MM.1S (cell line): ENCODE measurements at regions not wholly inside any gene's neighbourhood (a gene's known extent, or its start where the extent isn't known, plus 50 kb on each side); places are given as distances from the start of the nearest gene placed in this dataset.

Source experiments
- DNase-seq: peaks from one replicate; pipeline ENCODE4 v3.0.0-alpha.2; 2015
- H2AFZ ChIP-seq: fragments of 300-600 bp; sonication (generic); 2 replicates; pipeline ENCODE4 v1.6.0; 2016; ENCODE audit warnings: antibody characterized with exemption, low read length
- H3F3A ChIP-seq: fragments of 300-600 bp; sonication (generic); 2 replicates; pipeline ENCODE4 v1.6.1; 2016; ENCODE audit warnings: mild to moderate bottlenecking, antibody characterized with exemption, low read length, moderate library complexity, mixed read lengths; ENCODE audit not compliant: insufficient read depth
- H3K27ac ChIP-seq: fragments of 300-600 bp; sonication (generic); 2 replicates; pipeline ENCODE4 v1.5.1; 2016; ENCODE audit warnings: mild to moderate bottlenecking, low read length
- H3K27me3 ChIP-seq: fragments of 300-600 bp; sonication (generic); replicated peaks from 2 replicates; pipeline ENCODE4 v1.6.0; 2016; ENCODE audit warnings: low read length; ENCODE audit not compliant: insufficient read depth
- H3K36me3 ChIP-seq: fragments of 300-600 bp; sonication (generic); replicated peaks from 2 replicates; pipeline ENCODE4 v1.6.1; 2016; ENCODE audit warnings: mild to moderate bottlenecking, low read length, mixed read lengths; ENCODE audit not compliant: insufficient read depth
- H3K4me1 ChIP-seq: fragments of 300-600 bp; sonication (generic); 2 replicates; pipeline ENCODE4 v1.6.1; 2016; ENCODE audit warnings: low read length, mixed read lengths
- H3K4me2 ChIP-seq: fragments of 300-600 bp; sonication (generic); 2 replicates; pipeline ENCODE4 v1.6.0; 2016; ENCODE audit warnings: low read depth, low read length
- H3K4me3 ChIP-seq: fragments of 300-600 bp; sonication (generic); 2 replicates; pipeline ENCODE4 v1.5.1; 2016; ENCODE audit warnings: low read length, mixed read lengths
- H3K79me2 ChIP-seq: fragments of 300-600 bp; sonication (generic); 2 replicates; pipeline ENCODE4 v1.6.1; 2016; ENCODE audit warnings: mixed run types, low read length, mixed read lengths
- H3K9ac ChIP-seq: fragments of 300-600 bp; sonication (generic); 2 replicates; pipeline ENCODE4 v1.6.1; 2016; ENCODE audit warnings: low read length, mixed read lengths
- H3K9me2 ChIP-seq: fragments of 300-600 bp; sonication (generic); replicated peaks from 2 replicates; pipeline ENCODE4 v1.6.1; 2016; ENCODE audit warnings: mild to moderate bottlenecking, low read length, mixed read lengths; ENCODE audit not compliant: insufficient read depth
- H3K9me3 ChIP-seq: fragments of 300-600 bp; sonication (generic); replicated peaks from 2 replicates; pipeline ENCODE4 v1.6.1; 2016; ENCODE audit warnings: mild to moderate bottlenecking, low read length, mixed read lengths; ENCODE audit not compliant: insufficient read depth
- H4K20me1 ChIP-seq: fragments of 300-600 bp; sonication (generic); 2 replicates; pipeline ENCODE4 v1.6.1; 2016; ENCODE audit warnings: mild to moderate bottlenecking, low read length, moderate library complexity, mixed read lengths; ENCODE audit not compliant: insufficient read depth
- EZH2 ChIP-seq: fragments of 300-600 bp; sonication (generic); optimal IDR thresholded peaks from 2 replicates; pipeline ENCODE3; 2017; ENCODE audit warnings: low read depth, mild to moderate bottlenecking, antibody characterized with exemption, low read length, mixed read lengths
- EZH2phosphoT487 ChIP-seq: fragments of 300-600 bp; sonication (generic); IDR thresholded peaks from 2 replicates; pipeline ENCODE4 v1.6.1; 2018; ENCODE audit warnings: antibody characterized with exemption, low read length
- TF ChIP-seq, protein P1 (sequence below): fragments of 300-600 bp; sonication (generic); IDR thresholded peaks from 2 replicates; pipeline ENCODE4 v1.5.1; 2016; ENCODE audit warnings: antibody characterized with exemption, low read length, mixed read lengths

DNA sequence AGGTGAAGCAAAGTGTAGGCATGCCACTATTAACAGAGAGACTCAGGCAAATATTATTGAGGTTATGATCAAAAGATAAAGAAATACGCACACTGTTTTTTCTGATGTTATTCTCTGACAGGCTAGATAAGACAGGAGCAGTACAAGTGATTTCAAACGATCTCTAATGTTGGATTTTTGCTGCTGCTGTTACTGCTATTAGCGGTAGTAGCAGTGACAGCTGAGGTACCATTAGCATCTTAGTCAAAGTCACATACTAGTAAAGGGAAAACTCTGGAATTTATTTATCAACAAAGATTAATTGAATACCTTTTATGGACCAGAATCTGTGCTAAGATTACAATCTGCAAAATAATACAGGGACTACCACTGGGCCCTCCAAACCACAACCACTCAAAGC lies 362.4 kb upstream of the CDH6 start:
- Histone ChIP-seq H4K20me1 (no peaks in the 10 kb centered on the region), H3K27me3 (no peaks in the 10 kb centered on the region), H3K4me2 (no peak overlapping the region), H3K9ac (no peak overlapping the region), H3K4me3 (no peak overlapping the region), H3K9me2 (no peaks in the 10 kb centered on the region), H3K27ac (no peak overlapping the region), H3K4me1 (no peaks in the 10 kb centered on the region), H2AFZ (no peak overlapping the region), H3K9me3 (no peaks in the 10 kb centered on the region), H3F3A (no peaks in the 10 kb centered on the region), H3K36me3 (no peaks in the 10 kb centered on the region), H3K79me2 (no peaks in the 10 kb centered on the region)
- TF ChIP-seq, protein P1, sequence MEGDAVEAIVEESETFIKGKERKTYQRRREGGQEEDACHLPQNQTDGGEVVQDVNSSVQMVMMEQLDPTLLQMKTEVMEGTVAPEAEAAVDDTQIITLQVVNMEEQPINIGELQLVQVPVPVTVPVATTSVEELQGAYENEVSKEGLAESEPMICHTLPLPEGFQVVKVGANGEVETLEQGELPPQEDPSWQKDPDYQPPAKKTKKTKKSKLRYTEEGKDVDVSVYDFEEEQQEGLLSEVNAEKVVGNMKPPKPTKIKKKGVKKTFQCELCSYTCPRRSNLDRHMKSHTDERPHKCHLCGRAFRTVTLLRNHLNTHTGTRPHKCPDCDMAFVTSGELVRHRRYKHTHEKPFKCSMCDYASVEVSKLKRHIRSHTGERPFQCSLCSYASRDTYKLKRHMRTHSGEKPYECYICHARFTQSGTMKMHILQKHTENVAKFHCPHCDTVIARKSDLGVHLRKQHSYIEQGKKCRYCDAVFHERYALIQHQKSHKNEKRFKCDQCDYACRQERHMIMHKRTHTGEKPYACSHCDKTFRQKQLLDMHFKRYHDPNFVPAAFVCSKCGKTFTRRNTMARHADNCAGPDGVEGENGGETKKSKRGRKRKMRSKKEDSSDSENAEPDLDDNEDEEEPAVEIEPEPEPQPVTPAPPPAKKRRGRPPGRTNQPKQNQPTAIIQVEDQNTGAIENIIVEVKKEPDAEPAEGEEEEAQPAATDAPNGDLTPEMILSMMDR = no peak
- TF ChIP-seq EZH2 (no peak), EZH2phosphoT487 (no peak)
- DNase-seq = no peak

DNA sequence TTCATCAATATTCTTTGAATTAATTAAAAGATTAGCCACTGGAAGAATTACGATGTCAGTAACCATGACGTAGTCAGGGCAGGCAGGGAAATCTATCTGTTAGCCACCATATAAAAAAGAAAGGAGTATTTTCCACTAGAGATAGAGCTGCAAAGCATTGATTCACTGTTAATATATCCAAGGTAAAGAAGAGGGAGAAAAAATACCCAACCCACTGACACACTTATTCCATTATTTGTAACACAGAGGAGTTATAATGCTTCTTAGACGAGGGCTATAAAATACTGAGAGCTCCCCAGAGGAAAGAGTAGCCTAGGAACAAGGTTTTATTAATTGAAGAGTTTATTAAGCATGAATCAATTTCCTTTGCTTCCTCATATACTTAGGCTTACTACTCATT lies 382.2 kb upstream of the CDH6 start:
- TF ChIP-seq EZH2 (no peak), EZH2phosphoT487 (no peak)
- TF ChIP-seq, protein P1 = no peak
- no peak overlapping the region for H3K27ac ChIP-seq
- H3K9me3 ChIP-seq = no peaks in the 10 kb centered on the region
- H3K9ac ChIP-seq = no peak overlapping the region
- no peaks in the 10 kb centered on the region for H3K4me1 ChIP-seq
- no peak for DNase-seq
- no peaks in the 10 kb centered on the region for H3K9me2 ChIP-seq
- H3K27me3 ChIP-seq = no peaks in the 10 kb centered on the region
- H3K4me3 ChIP-seq = no peak overlapping the region
- H3K79me2 ChIP-seq = no peaks in the 10 kb centered on the region
- no peaks in the 10 kb centered on the region for H3F3A ChIP-seq
- no peaks in the 10 kb centered on the region for H3K36me3 ChIP-seq
- no peak overlapping the region for H2AFZ ChIP-seq
- H3K4me2 ChIP-seq = no peak overlapping the region
- no peaks in the 10 kb centered on the region for H4K20me1 ChIP-seq

DNA sequence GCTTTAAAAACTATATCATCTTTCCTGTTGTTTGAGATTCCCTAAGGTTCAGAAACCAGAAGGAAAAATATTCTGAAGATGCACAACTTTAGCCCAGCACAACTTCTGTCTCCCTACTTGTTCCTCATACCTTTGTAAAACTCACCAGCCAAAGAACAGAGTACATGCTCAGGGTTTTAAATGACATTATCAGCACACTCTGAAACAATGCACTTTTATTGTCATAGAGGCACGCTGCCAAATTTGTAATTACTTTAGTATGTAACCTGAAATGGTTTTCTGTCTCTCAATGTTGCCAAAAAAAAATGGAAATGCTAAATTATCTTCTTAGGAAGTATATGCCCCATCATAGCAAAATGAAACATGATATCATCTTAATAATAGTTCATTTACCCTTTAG lies 383.6 kb upstream of the CDH6 start:
- H3K27ac ChIP-seq = no peak overlapping the region
- no peak for TF ChIP-seq EZH2phosphoT487
- TF ChIP-seq, protein P1 = no peak
- TF ChIP-seq EZH2 = no peak
- H2AFZ ChIP-seq = no peak overlapping the region
- DNase-seq = no peak
- no peaks in the 10 kb centered on the region for H3K9me3 ChIP-seq
- no peaks in the 10 kb centered on the region for H3F3A ChIP-seq
- no peak overlapping the region for H3K4me3 ChIP-seq
- H3K9me2 ChIP-seq = no peaks in the 10 kb centered on the region
- H3K79me2 ChIP-seq = no peaks in the 10 kb centered on the region
- no peak overlapping the region for H3K4me2 ChIP-seq
- no peaks in the 10 kb centered on the region for H3K4me1 ChIP-seq
- no peaks in the 10 kb centered on the region for H3K27me3 ChIP-seq
- H3K36me3 ChIP-seq = no peaks in the 10 kb centered on the region
- no peaks in the 10 kb centered on the region for H4K20me1 ChIP-seq
- H3K9ac ChIP-seq = no peak overlapping the region
